Sigmoid colon (tissue), 6 donors: ENCODE measurements at regions not wholly inside any gene's neighbourhood (a gene's known extent, or its start where the extent isn't known, plus 50 kb on each side); places are given as distances from the start of the nearest gene placed in this dataset.

Source experiments
- DNase-seq: peaks from one replicate; pipeline ENCODE4 v3.0.0-alpha.2; 2019
- H3K27ac ChIP-seq, 4 donors: fragments of 200-600 bp; sonication (generic); one replicate each; pipeline ENCODE4 v1.5.1; 2016 to 2019; ENCODE audit warnings: mild to moderate bottlenecking in 1 of 4
- H3K27me3 ChIP-seq, 3 donors: fragments of 200-600 bp; sonication (generic); one replicate each; pipeline ENCODE4 v1.5.1; 2019; ENCODE audit warnings: mild to moderate bottlenecking in 1 of 3
- H3K36me3 ChIP-seq, 4 donors: fragments of 200-600 bp; sonication (generic); one replicate each; pipeline ENCODE4 v1.5.1; 2016 to 2019
- H3K4me1 ChIP-seq, 4 donors: fragments of 200-600 bp; sonication (generic); one replicate each; pipeline ENCODE4 v1.5.1; 2017 to 2019
- H3K4me3 ChIP-seq, 4 donors: fragments of 200-600 bp; sonication (generic); one replicate each; pipeline ENCODE4 v1.5.1; 2017 to 2019; ENCODE audit warnings: mild to moderate bottlenecking in 2 of 4, moderate library complexity in 1 of 4
- H3K9me3 ChIP-seq, 4 donors: fragments of 200-600 bp in 3 of 4; sonication (generic) in 3 of 4; one replicate each; pipeline versions ENCODE4 v1.5.1 to v1.6.1; 2013 to 2019
- EP300 ChIP-seq, 4 donors: sonication (generic); formaldehyde crosslinking; IDR thresholded peaks; one replicate each; pipeline ENCODE4 v1.6.1; 2017; ENCODE audit warnings: antibody characterized with exemption in 4 of 4
- POLR2A ChIP-seq, 2 donors: fragments of 450-650 bp; IDR thresholded peaks; one replicate each; pipeline ENCODE4 v1.6.1; 2016; ENCODE audit warnings: antibody characterized with exemption in 2 of 2, mild to moderate bottlenecking in 2 of 2, moderate library complexity in 2 of 2
- POLR2AphosphoS5 ChIP-seq, 4 donors: sonication (generic); formaldehyde crosslinking; IDR thresholded peaks; one replicate each; pipeline ENCODE4 v1.6.1; 2017; ENCODE audit warnings: antibody characterized with exemption in 4 of 4
- WGBS, 2 donors: extraction: QIAGEN DNeasy Blood & Tissue Kit; methylation state at CpG; one replicate each; pipeline ENCODE4 v1.1.7; 2013; 5-methylcytosine and 5-hydroxymethylcytosine counted together
- intact Hi-C: fragments of 100-400 bp; cut with DNase I; formaldehyde crosslinking; loops from one replicate; pipeline ENCODE4 v1.15.1; 2023
- TF ChIP-seq, protein P1 (sequence below), 4 experiments: fragments of 450-650 bp in 3 of 4; fragments of 200-600 bp in 1 of 4; IDR thresholded peaks; one replicate each; pipeline ENCODE4 v1.5.1; 2016 to 2019; ENCODE audit warnings: antibody characterized with exemption in 4 of 4, mild to moderate bottlenecking in 3 of 4, moderate library complexity in 2 of 4
- donor health status: healthy with polysubstance abuse.
- donor health status: healthy.

DNA sequence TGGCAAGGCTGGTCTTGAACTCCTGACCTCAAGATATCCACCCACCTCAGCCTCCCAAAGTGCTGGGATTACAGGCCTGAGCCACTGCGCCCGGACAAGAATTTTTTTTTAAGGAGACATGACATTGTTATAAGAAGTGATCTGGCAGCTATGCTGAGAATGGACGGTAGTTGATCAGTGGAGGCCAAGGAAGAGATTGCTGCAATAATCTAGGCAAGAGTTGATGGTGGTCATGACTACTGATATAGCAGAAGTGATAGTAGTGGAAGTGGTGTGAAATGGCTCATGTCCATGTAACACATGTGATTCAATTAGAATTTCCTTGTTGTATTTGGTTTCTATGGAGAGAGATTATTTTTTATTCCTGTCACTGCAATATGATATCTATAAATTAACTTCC lies 125.3 kb upstream of the CCN2 start:
- 95 to 98% methylated on average over 3 of the region's 3 CpGs for WGBS, 2 donors

DNA sequence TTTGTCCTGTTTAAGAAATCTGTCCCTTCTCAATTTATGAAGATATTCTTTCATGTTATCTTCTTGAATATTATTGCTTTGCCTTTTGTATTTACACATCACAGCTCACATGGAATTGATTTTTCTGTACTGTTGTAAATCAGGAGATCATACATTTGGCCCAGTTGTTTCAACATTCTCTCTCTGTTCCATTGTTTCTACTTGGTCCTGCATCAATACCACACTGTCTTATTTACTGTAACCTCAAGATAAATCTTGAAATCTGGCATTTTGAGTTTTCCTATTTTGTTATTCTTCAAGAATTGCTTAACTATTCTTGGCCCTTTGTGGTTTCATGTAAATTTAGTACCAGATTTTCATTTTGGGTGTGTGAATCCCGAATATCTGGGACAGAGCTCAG lies 121.7 kb upstream of the CCN2 start:
- Histone ChIP-seq H3K4me3 (no peak overlapping the region), H3K27ac (no peak overlapping the region)
- intact Hi-C loops, result no loop called here

More for the DNA sequence above, 125.3 kb upstream of the CCN2 start:
- Histone ChIP-seq H3K9me3 (no peaks in the 10 kb centered on the region), H3K4me3 (no peak overlapping the region), H3K27me3 (no peaks in the 10 kb centered on the region), H3K4me1 (no peaks in the 10 kb centered on the region), H3K27ac (no peak overlapping the region), H3K36me3 (no peaks in the 10 kb centered on the region)
- intact Hi-C loops, result no loop called here
- TF ChIP-seq, protein P1, sequence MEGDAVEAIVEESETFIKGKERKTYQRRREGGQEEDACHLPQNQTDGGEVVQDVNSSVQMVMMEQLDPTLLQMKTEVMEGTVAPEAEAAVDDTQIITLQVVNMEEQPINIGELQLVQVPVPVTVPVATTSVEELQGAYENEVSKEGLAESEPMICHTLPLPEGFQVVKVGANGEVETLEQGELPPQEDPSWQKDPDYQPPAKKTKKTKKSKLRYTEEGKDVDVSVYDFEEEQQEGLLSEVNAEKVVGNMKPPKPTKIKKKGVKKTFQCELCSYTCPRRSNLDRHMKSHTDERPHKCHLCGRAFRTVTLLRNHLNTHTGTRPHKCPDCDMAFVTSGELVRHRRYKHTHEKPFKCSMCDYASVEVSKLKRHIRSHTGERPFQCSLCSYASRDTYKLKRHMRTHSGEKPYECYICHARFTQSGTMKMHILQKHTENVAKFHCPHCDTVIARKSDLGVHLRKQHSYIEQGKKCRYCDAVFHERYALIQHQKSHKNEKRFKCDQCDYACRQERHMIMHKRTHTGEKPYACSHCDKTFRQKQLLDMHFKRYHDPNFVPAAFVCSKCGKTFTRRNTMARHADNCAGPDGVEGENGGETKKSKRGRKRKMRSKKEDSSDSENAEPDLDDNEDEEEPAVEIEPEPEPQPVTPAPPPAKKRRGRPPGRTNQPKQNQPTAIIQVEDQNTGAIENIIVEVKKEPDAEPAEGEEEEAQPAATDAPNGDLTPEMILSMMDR (IDR thresholded peaks at IDR 0.05), result no peak
- no peak for TF ChIP-seq POLR2A (IDR thresholded peaks at IDR 0.05)
- DNase-seq, result no peak

DNA sequence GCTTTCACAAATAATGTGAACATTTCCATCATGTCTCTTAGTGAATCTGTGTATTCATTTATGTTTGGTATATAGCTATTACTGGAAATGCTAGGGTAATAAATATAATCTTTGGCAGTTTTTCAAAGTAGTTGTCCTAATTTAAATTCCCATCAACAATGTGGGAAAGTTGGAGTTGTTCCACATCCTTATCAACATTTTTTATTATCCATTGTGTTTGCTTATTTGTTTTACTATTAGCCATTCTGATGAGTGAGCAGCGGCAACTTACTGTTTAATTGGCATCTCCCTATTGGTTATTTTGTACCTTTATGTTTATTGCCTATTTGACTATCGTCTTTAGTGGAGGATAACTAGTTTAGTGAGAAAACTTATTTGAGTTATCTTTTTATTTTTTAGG lies 121.1 kb upstream of the CCN2 start:
- no peaks in the 10 kb centered on the region for H3K9me3 ChIP-seq
- H3K27me3 ChIP-seq, result no peaks in the 10 kb centered on the region
- DNase-seq, result no peak
- H3K4me1 ChIP-seq, result peaks cover 0 to 10% (median 3%) of the 10 kb centered on the region in 4 donors
- 20 to 67% methylated on average over 2 of the region's 2 CpGs for WGBS, 2 donors
- no peak overlapping the region for H3K4me3 ChIP-seq
- no peak overlapping the region for H3K27ac ChIP-seq
- TF ChIP-seq EP300 (IDR thresholded peaks at IDR 0.05) (no peak), POLR2AphosphoS5 (IDR thresholded peaks at IDR 0.05) (no peak), POLR2A (IDR thresholded peaks at IDR 0.05) (no peak)
- TF ChIP-seq, protein P1 (IDR thresholded peaks at IDR 0.05), result no peak
- no peaks in the 10 kb centered on the region for H3K36me3 ChIP-seq
- intact Hi-C loops, result no loop called here

More for the DNA sequence above, 121.7 kb upstream of the CCN2 start:
- peaks cover 0 to 10% (median 0%) of the 10 kb centered on the region in 4 donors for H3K4me1 ChIP-seq
- no peaks in the 10 kb centered on the region for H3K9me3 ChIP-seq
- no peak for TF ChIP-seq POLR2AphosphoS5 (IDR thresholded peaks at IDR 0.05)
- no peak for TF ChIP-seq EP300 (IDR thresholded peaks at IDR 0.05)
- TF ChIP-seq, protein P1 (IDR thresholded peaks at IDR 0.05), result no peak
- TF ChIP-seq POLR2A (IDR thresholded peaks at IDR 0.05), result no peak
- 70 to 82% methylated on average over 1 of the region's 1 CpG for WGBS, 2 donors
- no peaks in the 10 kb centered on the region for H3K36me3 ChIP-seq
- DNase-seq, result no peak
- no peaks in the 10 kb centered on the region for H3K27me3 ChIP-seq

DNA sequence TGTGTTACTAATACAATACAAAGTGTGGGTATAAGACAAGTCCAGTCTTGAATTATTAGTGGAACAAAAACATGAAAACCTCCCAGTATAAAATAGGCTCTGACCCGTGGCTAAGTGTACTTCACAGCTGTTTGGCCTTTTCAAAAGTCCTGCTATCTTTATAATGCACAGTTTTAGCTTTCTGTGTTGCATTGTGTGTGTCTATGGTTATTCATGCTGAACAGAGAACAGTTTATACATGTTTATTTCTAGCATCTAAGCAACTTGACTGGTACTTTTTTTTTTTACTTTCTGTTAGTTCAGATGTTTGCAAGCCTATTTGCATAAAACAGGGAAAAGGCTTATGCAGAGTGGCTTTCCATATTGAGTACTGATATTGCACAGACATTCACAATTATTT lies 119.2 kb upstream of the CCN2 start:
- Histone ChIP-seq H3K36me3 (no peaks in the 10 kb centered on the region), H3K4me1 (peaks cover 0 to 10% (median 3%) of the 10 kb centered on the region in 4 donors), H3K9me3 (no peaks in the 10 kb centered on the region), H3K27me3 (no peaks in the 10 kb centered on the region), H3K27ac (peak overlapping the region in 2 of 4 donors; percentile 2 to 32), H3K4me3 (no peak overlapping the region)
- DNase-seq, result no peak
- 34 to 41% methylated on average over 1 of the region's 1 CpG for WGBS, 2 donors
- intact Hi-C loops, result no loop called here
- TF ChIP-seq POLR2AphosphoS5 (IDR thresholded peaks at IDR 0.05) (no peak), POLR2A (IDR thresholded peaks at IDR 0.05) (no peak), EP300 (IDR thresholded peaks at IDR 0.05) (no peak)
- TF ChIP-seq, protein P1 (IDR thresholded peaks at IDR 0.05), result no peak

DNA sequence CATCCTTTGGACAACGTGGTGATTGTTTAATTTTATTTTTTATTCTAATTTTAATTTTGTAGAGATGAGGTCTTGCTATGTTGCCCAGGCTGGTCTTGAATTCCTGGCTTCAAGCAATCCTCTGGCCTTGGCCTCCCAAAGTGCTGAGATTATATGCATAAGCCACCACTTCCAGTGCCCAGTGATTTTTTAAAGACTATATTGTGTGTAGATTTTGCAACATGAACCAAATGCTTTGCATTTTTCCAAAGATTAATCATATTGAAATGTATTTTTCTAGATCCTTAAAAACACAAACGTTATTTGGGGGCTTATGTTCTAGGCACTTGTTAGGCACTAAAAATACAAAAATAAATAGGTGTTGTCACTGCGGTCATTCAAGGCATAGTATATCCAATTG lies 117.6 kb upstream of the CCN2 start:
- no peak overlapping the region for H3K27ac ChIP-seq
- no peaks in the 10 kb centered on the region for H3K27me3 ChIP-seq
- peaks cover 0 to 15% (median 7%) of the 10 kb centered on the region in 4 donors for H3K4me1 ChIP-seq
- WGBS, 2 donors, result 82 to 86% methylated on average over 3 of the region's 3 CpGs
- TF ChIP-seq, protein P1 (IDR thresholded peaks at IDR 0.05), result no peak
- TF ChIP-seq POLR2AphosphoS5 (IDR thresholded peaks at IDR 0.05), result no peak
- no peak for TF ChIP-seq EP300 (IDR thresholded peaks at IDR 0.05)
- TF ChIP-seq POLR2A (IDR thresholded peaks at IDR 0.05), result no peak
- no peaks in the 10 kb centered on the region for H3K9me3 ChIP-seq
- no peak for DNase-seq
- H3K36me3 ChIP-seq, result no peaks in the 10 kb centered on the region
- intact Hi-C loops, result no loop called here
- no peak overlapping the region for H3K4me3 ChIP-seq
